KMS-11 (cell line): ENCODE measurements at regions not wholly inside any gene's neighbourhood (a gene's known extent, or its start where the extent isn't known, plus 50 kb on each side); places are given as distances from the start of the nearest gene placed in this dataset.

ENCODE experiments used
- H2AFZ ChIP-seq: fragments of 200-600 bp; sonication (generic); 2 replicates; pipeline ENCODE4 v1.6.1; 2016; ENCODE audit warnings: antibody characterized with exemption, mixed run types, low read depth
- H3K27ac ChIP-seq: fragments of 200-600 bp; sonication (generic); 2 replicates; pipeline ENCODE4 v1.6.1; 2016; ENCODE audit warnings: mild to moderate bottlenecking, mixed run types
- H3K27me3 ChIP-seq: fragments of 200-600 bp; sonication (generic); 2 replicates; pipeline ENCODE4 v1.6.1; 2017; ENCODE audit warnings: mild to moderate bottlenecking, low read depth, mixed run types, moderate library complexity; ENCODE audit not compliant: insufficient read depth
- H3K36me3 ChIP-seq: fragments of 200-600 bp; sonication (generic); 2 replicates; pipeline ENCODE4 v1.6.1; 2017; ENCODE audit warnings: mild to moderate bottlenecking, mixed run types; ENCODE audit not compliant: insufficient read depth
- H3K4me1 ChIP-seq: fragments of 200-600 bp; sonication (generic); 2 replicates; pipeline ENCODE4 v1.6.1; 2016; ENCODE audit warnings: mild to moderate bottlenecking, low read depth, mixed run types; ENCODE audit not compliant: poor library complexity, severe bottlenecking
- H3K4me2 ChIP-seq: fragments of 200-600 bp; sonication (generic); 2 replicates; pipeline ENCODE4 v1.7.0; 2016; ENCODE audit warnings: mild to moderate bottlenecking, mixed run types
- H3K4me3 ChIP-seq: fragments of 200-600 bp; sonication (generic); IDR thresholded peaks from 2 replicates; pipeline ENCODE4 v1.6.1; 2017; ENCODE audit warnings: low read depth, low read length, mixed read lengths; ENCODE audit not compliant: insufficient read depth
- H3K79me2 ChIP-seq: fragments of 200-600 bp; sonication (generic); 2 replicates; pipeline ENCODE4 v1.6.1; 2016; ENCODE audit warnings: low read depth, mixed run types; ENCODE audit not compliant: insufficient read depth
- H3K9ac ChIP-seq: fragments of 200-600 bp; sonication (generic); 2 replicates; pipeline ENCODE4 v1.6.1; 2016; ENCODE audit warnings: mild to moderate bottlenecking, mixed run types
- H4K20me1 ChIP-seq: fragments of 200-600 bp; sonication (generic); 2 replicates; pipeline ENCODE4 v1.6.1; 2016; ENCODE audit warnings: mild to moderate bottlenecking, mixed run types; ENCODE audit not compliant: insufficient read depth
- TF ChIP-seq, protein P1 (sequence below): fragments of 200-600 bp; sonication (generic); conservative IDR thresholded peaks from 2 replicates; pipeline ENCODE4 v1.6.1; 2017; ENCODE audit warnings: low read depth, mild to moderate bottlenecking, antibody characterized with exemption, low read length, moderate library complexity, mixed read lengths

DNA sequence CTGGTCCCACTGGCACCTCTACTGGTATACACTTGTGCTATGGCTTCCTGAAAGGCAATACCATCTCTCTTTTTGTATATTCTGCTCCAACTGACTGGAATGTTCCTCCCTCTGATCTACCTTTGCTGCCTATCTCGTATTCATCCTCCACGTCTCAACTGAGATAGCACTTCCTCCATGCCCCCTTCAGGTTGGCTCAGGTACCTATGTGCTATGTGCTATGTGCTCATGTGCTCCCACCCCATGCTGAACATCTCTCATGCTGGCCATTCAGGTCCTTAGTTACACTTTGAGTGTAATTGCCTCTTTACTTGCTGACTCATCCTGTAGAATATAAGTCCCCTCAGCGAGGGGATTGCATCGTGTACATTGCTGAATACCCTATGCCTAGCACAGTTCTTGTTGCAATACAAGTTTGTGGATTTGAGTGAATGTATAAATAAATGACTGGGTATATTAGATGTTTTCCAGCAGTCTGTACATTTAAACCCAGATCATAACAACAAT is 156.9 kb downstream of the SOX2 start:
- Histone ChIP-seq H3K4me3 (no peak overlapping the region), H3K9ac (no peak overlapping the region), H3K4me1 (no peaks in the 10 kb centered on the region), H3K27ac (no peak overlapping the region), H3K4me2 (no peak overlapping the region), H2AFZ (no peak overlapping the region), H3K36me3 (no peaks in the 10 kb centered on the region), H3K79me2 (no peaks in the 10 kb centered on the region), H4K20me1 (no peaks in the 10 kb centered on the region), H3K27me3 (no peaks in the 10 kb centered on the region)
- TF ChIP-seq, protein P1, sequence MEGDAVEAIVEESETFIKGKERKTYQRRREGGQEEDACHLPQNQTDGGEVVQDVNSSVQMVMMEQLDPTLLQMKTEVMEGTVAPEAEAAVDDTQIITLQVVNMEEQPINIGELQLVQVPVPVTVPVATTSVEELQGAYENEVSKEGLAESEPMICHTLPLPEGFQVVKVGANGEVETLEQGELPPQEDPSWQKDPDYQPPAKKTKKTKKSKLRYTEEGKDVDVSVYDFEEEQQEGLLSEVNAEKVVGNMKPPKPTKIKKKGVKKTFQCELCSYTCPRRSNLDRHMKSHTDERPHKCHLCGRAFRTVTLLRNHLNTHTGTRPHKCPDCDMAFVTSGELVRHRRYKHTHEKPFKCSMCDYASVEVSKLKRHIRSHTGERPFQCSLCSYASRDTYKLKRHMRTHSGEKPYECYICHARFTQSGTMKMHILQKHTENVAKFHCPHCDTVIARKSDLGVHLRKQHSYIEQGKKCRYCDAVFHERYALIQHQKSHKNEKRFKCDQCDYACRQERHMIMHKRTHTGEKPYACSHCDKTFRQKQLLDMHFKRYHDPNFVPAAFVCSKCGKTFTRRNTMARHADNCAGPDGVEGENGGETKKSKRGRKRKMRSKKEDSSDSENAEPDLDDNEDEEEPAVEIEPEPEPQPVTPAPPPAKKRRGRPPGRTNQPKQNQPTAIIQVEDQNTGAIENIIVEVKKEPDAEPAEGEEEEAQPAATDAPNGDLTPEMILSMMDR = no peak

DNA sequence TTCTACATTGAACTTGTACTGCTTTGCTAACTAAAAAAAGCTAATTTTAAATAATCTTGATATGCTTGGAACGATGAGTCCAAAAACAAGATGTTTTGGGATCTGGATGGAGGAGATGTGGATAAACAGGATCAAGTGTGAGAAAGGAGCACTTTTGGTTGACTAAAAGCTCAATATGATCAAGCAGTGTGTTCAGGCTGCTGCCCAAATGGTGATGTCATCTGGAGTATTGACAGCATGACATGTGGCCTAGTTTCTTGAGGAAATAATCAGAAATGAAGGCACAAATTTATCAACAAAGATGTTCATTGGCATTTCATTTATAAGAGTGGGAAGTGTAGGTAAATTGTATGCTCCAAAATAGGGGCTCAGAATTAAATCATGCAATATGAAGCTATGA is 161.2 kb downstream of the SOX2 start:
- Histone ChIP-seq H3K4me2 (no peak overlapping the region), H3K9ac (no peak overlapping the region), H2AFZ (no peak overlapping the region), H3K36me3 (no peaks in the 10 kb centered on the region), H3K27ac (no peak overlapping the region), H3K4me3 (no peak overlapping the region), H3K79me2 (no peaks in the 10 kb centered on the region), H3K4me1 (no peaks in the 10 kb centered on the region), H3K27me3 (no peaks in the 10 kb centered on the region), H4K20me1 (no peaks in the 10 kb centered on the region)
- TF ChIP-seq, protein P1 = no peak

DNA sequence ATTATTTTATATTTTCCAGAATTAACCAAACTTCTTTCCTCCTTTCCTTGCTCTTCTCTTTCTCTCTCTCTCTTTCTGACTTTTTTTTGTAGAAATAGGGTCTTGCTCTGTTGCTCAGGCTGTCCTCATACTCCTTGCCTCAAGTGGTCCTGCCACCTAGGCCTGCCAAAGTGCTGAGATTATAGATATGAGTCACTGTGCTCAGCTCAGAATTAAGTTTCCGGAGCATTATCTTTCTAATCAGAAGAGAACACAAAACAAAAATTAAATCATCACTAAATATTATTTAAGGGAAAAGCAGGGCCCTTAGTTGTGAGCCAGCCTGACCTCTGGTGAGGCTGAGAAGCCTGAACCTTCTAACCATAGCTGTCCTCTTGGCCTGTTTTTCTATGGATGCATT is 168.2 kb downstream of the SOX2 start:
- Histone ChIP-seq H3K79me2 (no peaks in the 10 kb centered on the region), H4K20me1 (no peaks in the 10 kb centered on the region), H3K4me2 (no peak overlapping the region), H2AFZ (no peak overlapping the region), H3K27ac (no peak overlapping the region), H3K36me3 (no peaks in the 10 kb centered on the region), H3K4me3 (no peak overlapping the region), H3K9ac (no peak overlapping the region), H3K27me3 (no peaks in the 10 kb centered on the region), H3K4me1 (no peaks in the 10 kb centered on the region)
- TF ChIP-seq, protein P1 = no peak

DNA sequence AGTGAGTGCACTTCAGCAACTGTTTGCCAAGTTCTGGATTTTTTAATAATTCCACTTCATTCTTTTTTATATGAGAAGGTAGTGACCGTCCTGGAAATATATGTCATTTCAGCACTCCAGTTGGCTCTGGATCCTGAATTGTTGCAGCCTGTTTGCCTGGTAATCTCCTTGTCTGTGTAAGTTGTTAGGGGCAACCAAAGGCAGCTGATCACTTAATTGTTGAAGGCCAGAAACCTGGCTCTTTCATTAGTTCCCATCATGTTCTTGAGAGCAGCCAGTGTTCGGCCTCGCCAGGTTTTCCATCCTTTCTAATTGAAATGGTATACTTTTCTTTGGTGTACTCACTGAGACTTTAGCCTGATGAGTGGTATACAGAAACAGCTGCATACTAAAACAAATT is 168.6 kb downstream of the SOX2 start:
- TF ChIP-seq, protein P1 = no peak
- Histone ChIP-seq H3K79me2 (no peaks in the 10 kb centered on the region), H3K4me3 (no peak overlapping the region), H3K9ac (no peak overlapping the region), H3K36me3 (no peaks in the 10 kb centered on the region), H3K27ac (no peak overlapping the region), H4K20me1 (no peaks in the 10 kb centered on the region), H3K4me2 (no peak overlapping the region), H3K4me1 (no peaks in the 10 kb centered on the region), H3K27me3 (no peaks in the 10 kb centered on the region), H2AFZ (no peak overlapping the region)
